ENCODE measurements at regions not wholly inside any gene's neighbourhood (a gene's known extent, or its start where the extent isn't known, plus 50 kb on each side); places are given as distances from the start of the nearest gene placed in this dataset.

DNA sequence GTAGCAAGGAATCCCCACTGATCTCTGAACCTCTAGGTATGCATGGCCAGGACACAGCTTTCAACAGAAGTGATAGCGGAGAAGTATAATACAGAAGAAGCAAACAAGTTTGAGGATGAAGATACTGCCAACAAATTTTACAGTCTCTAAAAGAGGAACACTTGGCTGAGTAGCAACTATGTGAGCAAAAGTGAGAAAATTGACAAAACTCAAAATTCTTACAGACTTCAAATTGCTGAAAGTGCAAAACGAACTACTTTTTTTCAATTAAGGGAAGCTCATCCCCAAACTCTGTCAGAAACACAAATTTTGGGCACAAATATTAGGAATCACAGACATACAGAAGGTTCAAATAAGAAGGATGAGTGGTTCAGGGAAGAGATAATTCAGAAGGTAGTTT, 1324.6 kb downstream of the LRFN5 start:
- Histone ChIP-seq H3K23ac (ENCODE audit: low read depth, low read length) (no peak overlapping the region), H3K18ac (ENCODE audit: low read depth, low read length) (no peak overlapping the region), H3K79me1 (ENCODE audit: low read depth in 1 of 2, low read length in 2 of 2) (no peaks in the 10 kb centered on the region), H3K14ac (replicated peaks; ENCODE audit: low read depth, low read length) (no peak overlapping the region), H3K4me1 (ENCODE audit: control insufficient read depth, insufficient read depth, low read length) (no peaks in the 10 kb centered on the region), H3K9me3 (ENCODE audit: control insufficient read depth, insufficient read depth, low read length) (no peaks in the 10 kb centered on the region; the same call in 1 of the 2 replicates), H4K5ac (ENCODE audit: low read depth, low read length) (no peak overlapping the region), H2BK20ac (ENCODE audit: low read depth, low read length) (no peak overlapping the region), H2AK5ac (ENCODE audit: low read depth, low read length) (no peak overlapping the region), H2AFZ (replicated peaks; ENCODE audit: low read length, poor library complexity) (no peak overlapping the region), H2BK120ac (ENCODE audit: low read depth, low read length) (no peak overlapping the region), H2AK9ac (replicated peaks; ENCODE audit: low read depth, low read length, poor library complexity) (no peak overlapping the region), H4K91ac (ENCODE audit: insufficient read depth, low read depth, low read length) (no peak overlapping the region), H3K36me3 (ENCODE audit: control insufficient read depth, insufficient read depth, low read length) (no peaks in the 10 kb centered on the region), H2BK5ac (ENCODE audit: low read depth, low read length, poor library complexity, severe bottlenecking) (no peak overlapping the region), H3K27me3 (ENCODE audit: control insufficient read depth, insufficient read depth, low read length) (no peaks in the 10 kb centered on the region), H4K8ac (ENCODE audit: low read depth in 2 of 2, low read length in 2 of 2) (no peak overlapping the region), H3K9ac (ENCODE audit: low read depth, low read length) (no peak overlapping the region), H3K4me2 (ENCODE audit: low read depth, low read length) (no peak overlapping the region), H3K4me3 (ENCODE audit: insufficient read depth, low read depth, low read length) (no peak overlapping the region), H3K27ac (ENCODE audit: insufficient read depth, low read length) (no peak overlapping the region), H2BK15ac (ENCODE audit: low read depth, low read length) (no peak overlapping the region), H3K4ac (ENCODE audit: low read depth, low read length) (no peak overlapping the region), H4K20me1 (ENCODE audit: insufficient read depth, low read length) (no peaks in the 10 kb centered on the region), H3K56ac (ENCODE audit: extremely low read depth, insufficient read depth, low read length) (no peak overlapping the region), H3K9me1 (ENCODE audit: insufficient read depth, low read length) (peaks cover 3% of the 10 kb centered on the region; the same call in 1 of the 2 replicates)
- WGBS, 2 experiments (ENCODE audit: extremely low coverage in 2 of 2, insufficient read length in 1 of 2) = no CpG with 5 or more reads among the region's 2 CpGs
- DNase-seq = no peak
- no TSS peak for BruUV-seq (replicated peaks)
- no peak for TF ChIP-seq FOS (IDR thresholded peaks at IDR 0.05; ENCODE audit: low read depth, low read length)
- no peak for TF ChIP-seq MAFK (IDR thresholded peaks at IDR 0.05; ENCODE audit: low read depth, low read length)
- TF ChIP-seq, protein P1, sequence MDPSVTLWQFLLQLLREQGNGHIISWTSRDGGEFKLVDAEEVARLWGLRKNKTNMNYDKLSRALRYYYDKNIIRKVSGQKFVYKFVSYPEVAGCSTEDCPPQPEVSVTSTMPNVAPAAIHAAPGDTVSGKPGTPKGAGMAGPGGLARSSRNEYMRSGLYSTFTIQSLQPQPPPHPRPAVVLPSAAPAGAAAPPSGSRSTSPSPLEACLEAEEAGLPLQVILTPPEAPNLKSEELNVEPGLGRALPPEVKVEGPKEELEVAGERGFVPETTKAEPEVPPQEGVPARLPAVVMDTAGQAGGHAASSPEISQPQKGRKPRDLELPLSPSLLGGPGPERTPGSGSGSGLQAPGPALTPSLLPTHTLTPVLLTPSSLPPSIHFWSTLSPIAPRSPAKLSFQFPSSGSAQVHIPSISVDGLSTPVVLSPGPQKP (IDR thresholded peaks at IDR 0.05; ENCODE audit: borderline replicate concordance, low read depth, low read length) = no peak
- TF ChIP-seq BHLHE40 (IDR thresholded peaks at IDR 0.05; ENCODE audit: low read depth, low read length) = no peak
- no peak for TF ChIP-seq CEBPB (IDR thresholded peaks at IDR 0.05; ENCODE audit: low read depth, low read length)
- no peak for TF ChIP-seq MXI1 (IDR thresholded peaks at IDR 0.05; ENCODE audit: borderline replicate concordance, low read depth, low read length)
- POLR2A ChIA-PET (ENCODE audit: unreplicated experiment) = no interaction called here
- CTCF ChIA-PET = interaction anchor here (0.9 kb wide), 1 partner anchor 153 kb away, joined by 3 read pairs; no protein-coding TSS in a partner anchor
- dilution Hi-C loops (cut with HindIII; ENCODE audit: low sequenced_read_pairs, unreplicated experiment) (no loop called here), in situ Hi-C loops (cut with MboI; ENCODE audit: low sequenced_read_pairs) (no loop called here), intact Hi-C loops (cut with micrococcal nuclease) (no loop called here)
- no peak for ATAC-seq (ENCODE audit: low read depth)
